ENCODE measurements at regions not wholly inside any gene's neighbourhood (a gene's known extent, or its start where the extent isn't known, plus 50 kb on each side); places are given as distances from the start of the nearest gene placed in this dataset.
A peak's percentile ranks its signal among the peaks of the same experiment; 100 is the strongest.

GRCh38 chr2:205902041-205902899 is 183.7 kb downstream of the INO80D start:
- DNase-seq (ENCODE audit: low read depth): peak; percentile 24

- no peak for DNase-seq (ENCODE audit: low read depth)
Observed at GRCh38 chr2:205901491-205901890, 184.5 kb downstream of the INO80D start.

- DNase-seq (ENCODE audit: low read depth): no peak
Observed at GRCh38 chr2:205898744-205899143, 187.2 kb downstream of the INO80D start.

- no peak for DNase-seq (ENCODE audit: low read depth)
Observed at GRCh38 chr2:205895981-205896655, 189.9 kb downstream of the INO80D start.

- no peak for DNase-seq (ENCODE audit: low read depth)
Observed at GRCh38 chr2:205892665-205893259, 193.2 kb downstream of the INO80D start.

GRCh38 chr2:205892251-205892655 is 193.7 kb downstream of the INO80D start:
- DNase-seq (ENCODE audit: low read depth): peak; percentile 52

- peak; percentile 41 for DNase-seq (ENCODE audit: low read depth)
Observed at GRCh38 chr2:205889114-205889513, 196.9 kb downstream of the INO80D start.

GRCh38 chr2:205887637-205888036 is 198.3 kb downstream of the INO80D start:
- DNase-seq (ENCODE audit: low read depth): no peak

GRCh38 chr2:205885492-205886099 is 200.4 kb downstream of the INO80D start:
- peak; percentile 85 for DNase-seq (ENCODE audit: low read depth)

GRCh38 chr2:205883965-205884364 is 201.7 kb downstream of the NRP2 start:
- peak; percentile 14 for DNase-seq (ENCODE audit: low read depth)

GRCh38 chr2:205882806-205883425 is 200.6 kb downstream of the NRP2 start:
- DNase-seq (ENCODE audit: low read depth): no peak

GRCh38 chr2:205880048-205880447 is 197.7 kb downstream of the NRP2 start:
- no peak for DNase-seq (ENCODE audit: low read depth)

GRCh38 chr2:205878999-205879762 is 196.9 kb downstream of the NRP2 start:
- DNase-seq (ENCODE audit: low read depth): no peak

- no peak for DNase-seq (ENCODE audit: low read depth)
Observed at GRCh38 chr2:205877496-205877895, 195.2 kb downstream of the NRP2 start.

GRCh38 chr2:205876127-205876526 is 193.8 kb downstream of the NRP2 start:
- no peak for DNase-seq (ENCODE audit: low read depth)

GRCh38 chr2:205872716-205873115 is 190.4 kb downstream of the NRP2 start:
- DNase-seq (ENCODE audit: low read depth): no peak

GRCh38 chr2:205869439-205869838 is 187.1 kb downstream of the NRP2 start:
- no peak for DNase-seq (ENCODE audit: low read depth)

- peak; percentile 81 for DNase-seq (ENCODE audit: low read depth)
Observed at GRCh38 chr2:205868773-205869333, 186.6 kb downstream of the NRP2 start.

- DNase-seq (ENCODE audit: low read depth): no peak
Observed at GRCh38 chr2:205868053-205868452, 185.8 kb downstream of the NRP2 start.

GRCh38 chr2:205867371-205867770 is 185.1 kb downstream of the NRP2 start:
- no peak for DNase-seq (ENCODE audit: low read depth)

Data from Daoy (cell line).